BE2C (cell line): ENCODE measurements at regions not wholly inside any gene's neighbourhood (a gene's known extent, or its start where the extent isn't known, plus 50 kb on each side); places are given as distances from the start of the nearest gene placed in this dataset.
A peak's percentile ranks its signal among the peaks of the same experiment; 100 is the strongest.

ENCODE experiments used
- DNase-seq: peaks from one replicate; pipeline ENCODE4 v3.0.0-alpha.2; 2020
- H3K27me3 ChIP-seq: fragments of 250-450 bp; sonication (Bioruptor Pico); 2 replicates; pipeline ENCODE4 v1.5.1; 2020; ENCODE audit warnings: mild to moderate bottlenecking
- H3K36me3 ChIP-seq: fragments of 250-450 bp; sonication (Bioruptor Pico); 2 replicates; pipeline ENCODE4 v1.5.1; 2020; ENCODE audit warnings: mild to moderate bottlenecking
- H3K4me1 ChIP-seq: fragments of 250-450 bp; sonication (Bioruptor Pico); 2 replicates; pipeline ENCODE4 v1.5.1; 2020
- H3K4me3 ChIP-seq: 2 replicates; pipeline ENCODE4 v1.5.1; 2011; ENCODE audit warnings: low read depth, low read length
- H3K9me3 ChIP-seq: fragments of 250-450 bp; sonication (Bioruptor Pico); 2 replicates; pipeline ENCODE4 v1.5.1; 2020
- TF ChIP-seq, protein P1 (sequence below): IDR thresholded peaks from 2 replicates; pipeline ENCODE4 v1.5.1; 2012; ENCODE audit warnings: mild to moderate bottlenecking, low read depth, low read length

GRCh38 chr2:43071599-43072550, 154.5 kb downstream of the ZFP36L2 start:
- no peaks in the 10 kb centered on the region for H3K36me3 ChIP-seq
- H3K9me3 ChIP-seq, result no peaks in the 10 kb centered on the region
- H3K4me1 ChIP-seq, result peaks cover 45% of the 10 kb centered on the region
- no peak for DNase-seq
- TF ChIP-seq, protein P1, sequence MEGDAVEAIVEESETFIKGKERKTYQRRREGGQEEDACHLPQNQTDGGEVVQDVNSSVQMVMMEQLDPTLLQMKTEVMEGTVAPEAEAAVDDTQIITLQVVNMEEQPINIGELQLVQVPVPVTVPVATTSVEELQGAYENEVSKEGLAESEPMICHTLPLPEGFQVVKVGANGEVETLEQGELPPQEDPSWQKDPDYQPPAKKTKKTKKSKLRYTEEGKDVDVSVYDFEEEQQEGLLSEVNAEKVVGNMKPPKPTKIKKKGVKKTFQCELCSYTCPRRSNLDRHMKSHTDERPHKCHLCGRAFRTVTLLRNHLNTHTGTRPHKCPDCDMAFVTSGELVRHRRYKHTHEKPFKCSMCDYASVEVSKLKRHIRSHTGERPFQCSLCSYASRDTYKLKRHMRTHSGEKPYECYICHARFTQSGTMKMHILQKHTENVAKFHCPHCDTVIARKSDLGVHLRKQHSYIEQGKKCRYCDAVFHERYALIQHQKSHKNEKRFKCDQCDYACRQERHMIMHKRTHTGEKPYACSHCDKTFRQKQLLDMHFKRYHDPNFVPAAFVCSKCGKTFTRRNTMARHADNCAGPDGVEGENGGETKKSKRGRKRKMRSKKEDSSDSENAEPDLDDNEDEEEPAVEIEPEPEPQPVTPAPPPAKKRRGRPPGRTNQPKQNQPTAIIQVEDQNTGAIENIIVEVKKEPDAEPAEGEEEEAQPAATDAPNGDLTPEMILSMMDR, result no peak
- H3K27me3 ChIP-seq, result no peaks in the 10 kb centered on the region
- no peak overlapping the region for H3K4me3 ChIP-seq

DNA sequence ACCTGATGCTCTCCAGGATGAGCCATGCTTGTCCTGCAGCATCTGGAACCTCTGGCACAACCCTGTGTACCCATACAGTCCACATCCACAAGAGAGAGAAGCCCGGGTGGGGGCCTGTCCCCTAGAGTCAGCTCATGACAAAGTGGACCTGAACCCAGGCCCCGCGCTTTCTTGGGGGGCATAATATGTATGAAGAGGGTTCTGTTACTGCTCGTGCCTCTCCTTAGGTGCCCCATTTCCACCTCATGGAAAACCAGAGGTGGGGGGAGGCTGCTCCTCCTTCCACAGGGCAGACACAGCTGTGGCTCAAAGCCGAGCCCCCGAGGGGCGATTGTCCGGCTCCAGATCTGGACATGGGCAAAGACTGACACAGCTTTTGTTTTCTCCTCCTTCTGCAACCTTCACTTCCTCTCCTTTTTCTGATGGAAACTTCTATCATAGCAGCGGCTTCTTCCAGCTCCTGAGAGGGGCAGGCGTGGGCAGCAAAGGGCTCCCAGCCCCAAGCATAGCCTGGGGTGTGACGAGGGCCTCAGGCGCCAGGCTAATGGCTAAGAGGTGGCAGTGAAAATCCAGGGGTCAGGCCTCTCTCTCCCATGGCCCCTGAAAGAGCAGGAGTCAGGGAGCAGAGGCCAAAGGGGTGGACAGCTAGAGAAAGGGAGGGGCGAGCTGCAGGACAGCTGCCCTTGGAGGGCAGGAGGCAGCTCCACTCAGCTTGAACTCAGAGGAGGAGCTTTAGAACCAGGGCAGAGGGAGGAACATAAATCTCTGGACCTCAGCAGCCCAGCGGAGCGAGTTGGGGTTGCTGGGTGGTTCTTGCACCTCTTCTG, 155.5 kb downstream of the ZFP36L2 start:
- TF ChIP-seq, protein P1, result no peak
- Histone ChIP-seq H3K36me3 (no peaks in the 10 kb centered on the region), H3K9me3 (no peaks in the 10 kb centered on the region), H3K4me1 (peaks cover 43% of the 10 kb centered on the region), H3K27me3 (no peaks in the 10 kb centered on the region), H3K4me3 (no peak overlapping the region)
- DNase-seq, result no peak

DNA sequence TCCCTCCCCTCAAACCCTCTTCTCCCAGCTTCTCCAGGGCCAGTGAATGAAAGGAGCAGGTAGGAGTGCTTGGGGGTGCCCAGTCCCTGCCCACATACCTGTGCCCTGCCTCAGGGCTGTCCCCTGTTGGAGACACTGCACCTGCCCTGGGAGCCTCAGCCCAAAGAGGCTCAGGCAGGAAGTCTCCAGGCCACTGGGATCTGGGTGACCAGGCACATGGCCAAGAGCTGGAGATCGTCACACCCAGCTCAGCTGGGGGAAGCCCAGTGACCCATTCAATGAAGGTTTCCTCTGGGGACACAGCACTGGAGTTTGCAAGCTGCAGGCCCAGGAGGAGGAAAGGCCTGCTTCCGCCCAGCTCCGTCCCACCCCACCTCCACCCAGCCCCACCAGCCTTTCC, 156.4 kb downstream of the ZFP36L2 start:
- Histone ChIP-seq H3K4me1 (peaks cover 36% of the 10 kb centered on the region), H3K36me3 (no peaks in the 10 kb centered on the region), H3K27me3 (no peaks in the 10 kb centered on the region), H3K4me3 (no peak overlapping the region), H3K9me3 (no peaks in the 10 kb centered on the region)
- peak; percentile 70 for DNase-seq
- TF ChIP-seq, protein P1, result no peak

DNA sequence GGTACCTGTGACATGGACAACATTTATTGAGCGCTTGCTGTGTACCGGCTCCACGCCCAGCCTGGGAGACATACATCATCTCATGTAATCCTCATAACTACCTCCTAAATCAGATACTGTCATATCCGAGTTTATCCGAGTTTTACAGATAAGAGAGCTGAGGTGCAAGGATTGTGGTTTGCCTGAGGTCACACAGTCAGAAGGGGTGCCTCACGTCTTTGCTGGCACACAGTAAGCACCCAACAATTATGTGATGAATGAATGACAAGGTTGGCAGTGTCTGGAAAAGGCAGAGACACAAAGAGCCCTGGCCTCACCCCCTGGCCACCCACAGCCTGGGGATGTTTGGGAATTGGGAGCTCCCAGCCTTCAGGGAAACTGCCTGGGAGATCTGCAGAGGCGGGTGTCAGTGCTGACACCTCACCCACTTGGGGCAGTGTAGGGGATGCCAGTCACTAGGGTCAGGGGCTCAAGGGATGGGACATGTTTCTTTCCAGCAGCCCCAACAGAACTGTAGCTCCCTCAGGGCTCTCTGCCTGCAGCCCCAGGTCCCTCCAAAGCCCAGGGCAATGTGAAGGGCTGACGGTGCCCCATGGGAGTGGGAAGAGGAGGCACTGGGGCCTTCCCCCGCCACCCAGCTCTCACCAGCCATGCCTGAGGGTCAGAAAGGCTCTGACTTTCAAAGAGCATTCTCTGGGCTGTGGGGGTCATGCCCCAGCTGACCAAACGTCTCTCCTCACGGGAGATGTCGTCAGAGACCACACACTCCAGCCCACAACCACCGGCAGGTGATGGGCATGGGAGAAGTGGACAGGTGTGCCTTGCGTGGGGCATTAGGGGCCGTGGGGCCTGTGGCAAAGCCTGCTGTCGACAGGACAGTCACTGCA, 157.5 kb downstream of the ZFP36L2 start:
- Histone ChIP-seq H3K4me3 (no peak overlapping the region), H3K36me3 (no peaks in the 10 kb centered on the region), H3K9me3 (no peaks in the 10 kb centered on the region), H3K27me3 (no peaks in the 10 kb centered on the region), H3K4me1 (peaks cover 28% of the 10 kb centered on the region)
- DNase-seq, result no peak
- TF ChIP-seq, protein P1, result no peak

GRCh38 chr2:43068041-43068533, 158.3 kb downstream of the ZFP36L2 start:
- Histone ChIP-seq H3K27me3 (no peaks in the 10 kb centered on the region), H3K36me3 (no peaks in the 10 kb centered on the region), H3K9me3 (no peaks in the 10 kb centered on the region), H3K4me1 (peaks cover 20% of the 10 kb centered on the region), H3K4me3 (no peak overlapping the region)
- TF ChIP-seq, protein P1, result no peak
- DNase-seq, result no peak
